H1 (cell line): ENCODE measurements at regions not wholly inside any gene's neighbourhood (a gene's known extent, or its start where the extent isn't known, plus 50 kb on each side); places are given as distances from the start of the nearest gene placed in this dataset.

Source experiments
- CREB1 ChIP-seq: IDR thresholded peaks from 2 replicates; pipeline ENCODE4 v1.6.1; 2012; ENCODE audit warnings: inconsistent platforms
- HDAC6 ChIP-seq: IDR thresholded peaks from one replicate; pipeline ENCODE4 v1.7.1; 2012; ENCODE audit warnings: low read depth, mild to moderate bottlenecking, inconsistent platforms, low read length, moderate library complexity
- KDM4A ChIP-seq: IDR thresholded peaks from one replicate; pipeline ENCODE4 v1.7.1; 2012; ENCODE audit warnings: low read depth, mild to moderate bottlenecking, moderate library complexity, low read length, inconsistent platforms; ENCODE audit not compliant: severe bottlenecking

DNA sequence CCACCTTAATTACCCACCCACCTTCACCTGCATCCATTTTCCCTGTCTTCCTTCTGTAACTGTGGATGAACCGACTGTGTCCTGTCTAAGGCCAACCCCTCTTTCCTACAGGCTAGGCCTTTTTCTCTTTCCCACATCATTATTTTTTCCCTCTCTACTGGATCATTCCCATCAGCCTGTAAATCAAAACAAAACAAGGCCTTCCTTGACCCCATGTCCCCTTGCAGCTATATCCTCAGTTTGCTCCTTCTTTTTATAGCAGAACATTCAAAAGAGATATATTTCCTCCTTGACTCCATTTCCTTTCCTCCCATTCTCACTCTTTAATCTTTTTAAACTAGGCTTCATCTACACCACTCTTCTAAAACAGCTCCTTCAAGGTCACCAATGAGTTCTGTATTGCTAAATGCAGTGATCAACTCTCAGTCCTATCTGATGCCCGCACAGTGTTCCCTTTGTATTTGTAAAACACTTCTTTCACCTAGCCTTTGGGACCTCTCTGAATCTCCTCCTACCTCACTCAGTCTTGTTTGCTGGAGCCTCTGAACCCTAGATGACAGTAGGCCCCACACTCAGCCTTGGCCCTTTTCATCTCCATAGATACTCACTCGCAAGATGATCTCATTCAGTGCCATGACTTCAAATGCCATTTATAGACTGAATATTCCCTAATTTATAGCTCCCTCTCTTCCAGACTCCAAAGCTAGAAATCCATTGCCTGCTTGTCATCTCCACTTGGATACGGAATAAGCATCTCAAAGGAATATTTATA is 55.7 kb downstream of the CXCR4 start (continued):
- no peak for TF ChIP-seq CREB1
- no peak for TF ChIP-seq HDAC6
- TF ChIP-seq KDM4A = no peak
